ENCODE measurements at regions not wholly inside any gene's neighbourhood (a gene's known extent, or its start where the extent isn't known, plus 50 kb on each side); places are given as distances from the start of the nearest gene placed in this dataset.

GRCh38 chr16:26992666-26993349, 73.9 kb upstream of the C16orf82 start:
- no peak overlapping the region for H3K9ac ChIP-seq (ENCODE audit: low read length)
- H3K27ac ChIP-seq (ENCODE audit: low read length), result no peak overlapping the region
- H3K27me3 ChIP-seq (ENCODE audit: low read depth, low read length), result peaks cover 18% of the 10 kb centered on the region
- no peak overlapping the region for H3K4me3 ChIP-seq (ENCODE audit: low read length)
- no peaks in the 10 kb centered on the region for H4K20me1 ChIP-seq (ENCODE audit: insufficient read depth, low read length)
- no peaks in the 10 kb centered on the region for H3K9me3 ChIP-seq (ENCODE audit: insufficient read depth, low read length)
- no peak overlapping the region for H2AFZ ChIP-seq (ENCODE audit: low read depth, low read length)
- no peaks in the 10 kb centered on the region for H3K79me2 ChIP-seq (ENCODE audit: low read length)
- no peak for TF ChIP-seq CTCF (IDR thresholded peaks at IDR 0.05; ENCODE audit: low read depth, low read length)
- TF ChIP-seq EZH2phosphoT487 (IDR thresholded peaks at IDR 0.05; ENCODE audit: low read depth), result no peak
- no peaks in the 10 kb centered on the region for H3K4me1 ChIP-seq (ENCODE audit: low read length)
- no peak overlapping the region for H3K4me2 ChIP-seq (ENCODE audit: low read length)
- no peaks in the 10 kb centered on the region for H3K36me3 ChIP-seq (replicated peaks; ENCODE audit: low read depth, low read length)

GRCh38 chr16:26993511-26993910, 73.2 kb upstream of the C16orf82 start:
- Histone ChIP-seq H3K4me2 (ENCODE audit: low read length) (no peak overlapping the region), H4K20me1 (ENCODE audit: insufficient read depth, low read length) (no peaks in the 10 kb centered on the region), H3K4me1 (ENCODE audit: low read length) (no peaks in the 10 kb centered on the region), H3K79me2 (ENCODE audit: low read length) (no peaks in the 10 kb centered on the region), H3K4me3 (ENCODE audit: low read length) (no peak overlapping the region), H2AFZ (ENCODE audit: low read depth, low read length) (no peak overlapping the region), H3K9ac (ENCODE audit: low read length) (no peak overlapping the region), H3K27ac (ENCODE audit: low read length) (no peak overlapping the region), H3K27me3 (ENCODE audit: low read depth, low read length) (peaks cover 16% of the 10 kb centered on the region), H3K36me3 (replicated peaks; ENCODE audit: low read depth, low read length) (no peaks in the 10 kb centered on the region), H3K9me3 (ENCODE audit: insufficient read depth, low read length) (no peaks in the 10 kb centered on the region)
- no peak for TF ChIP-seq EZH2phosphoT487 (IDR thresholded peaks at IDR 0.05; ENCODE audit: low read depth)
- no peak for TF ChIP-seq CTCF (IDR thresholded peaks at IDR 0.05; ENCODE audit: low read depth, low read length)

GRCh38 chr16:26993963-26994362, 72.8 kb upstream of the C16orf82 start:
- Histone ChIP-seq H3K4me3 (ENCODE audit: low read length) (no peak overlapping the region), H3K4me1 (ENCODE audit: low read length) (no peaks in the 10 kb centered on the region), H3K9ac (ENCODE audit: low read length) (no peak overlapping the region), H3K9me3 (ENCODE audit: insufficient read depth, low read length) (no peaks in the 10 kb centered on the region), H3K36me3 (replicated peaks; ENCODE audit: low read depth, low read length) (no peaks in the 10 kb centered on the region), H3K27me3 (ENCODE audit: low read depth, low read length) (peaks cover 16% of the 10 kb centered on the region), H2AFZ (ENCODE audit: low read depth, low read length) (no peak overlapping the region), H4K20me1 (ENCODE audit: insufficient read depth, low read length) (no peaks in the 10 kb centered on the region), H3K27ac (ENCODE audit: low read length) (no peak overlapping the region), H3K4me2 (ENCODE audit: low read length) (no peak overlapping the region), H3K79me2 (ENCODE audit: low read length) (no peaks in the 10 kb centered on the region)
- TF ChIP-seq EZH2phosphoT487 (IDR thresholded peaks at IDR 0.05; ENCODE audit: low read depth), result no peak
- no peak for TF ChIP-seq CTCF (IDR thresholded peaks at IDR 0.05; ENCODE audit: low read depth, low read length)

- Histone ChIP-seq H3K27ac (ENCODE audit: low read length) (no peak overlapping the region), H3K9ac (ENCODE audit: low read length) (no peak overlapping the region), H3K36me3 (replicated peaks; ENCODE audit: low read depth, low read length) (no peaks in the 10 kb centered on the region), H3K4me2 (ENCODE audit: low read length) (no peak overlapping the region), H3K4me3 (ENCODE audit: low read length) (no peak overlapping the region), H3K4me1 (ENCODE audit: low read length) (no peaks in the 10 kb centered on the region), H3K27me3 (ENCODE audit: low read depth, low read length) (peaks cover 16% of the 10 kb centered on the region), H2AFZ (ENCODE audit: low read depth, low read length) (no peak overlapping the region), H4K20me1 (ENCODE audit: insufficient read depth, low read length) (no peaks in the 10 kb centered on the region), H3K9me3 (ENCODE audit: insufficient read depth, low read length) (no peaks in the 10 kb centered on the region), H3K79me2 (ENCODE audit: low read length) (no peaks in the 10 kb centered on the region)
- TF ChIP-seq CTCF (IDR thresholded peaks at IDR 0.05; ENCODE audit: low read depth, low read length), result no peak
- no peak for TF ChIP-seq EZH2phosphoT487 (IDR thresholded peaks at IDR 0.05; ENCODE audit: low read depth)
These were observed 71.2 kb upstream of the C16orf82 start for GRCh38 chr16:26995522-26995921.

Measured in OCI-LY3 (cell line).